ENCODE measurements at regions not wholly inside any gene's neighbourhood (a gene's known extent, or its start where the extent isn't known, plus 50 kb on each side); places are given as distances from the start of the nearest gene placed in this dataset.
"Not testable (repeated sequence)": the region's sequence is repeated elsewhere in the genome, so short reads cannot be mapped to it uniquely, and the experiment has no call there.

GRCh38 chr16:72729552-72729951, 318.4 kb downstream of the ZFHX3 start:
- 94 to 97% methylated on average over 7 to 8 of the region's 9 CpGs for WGBS, 2 experiments (ENCODE audit: insufficient coverage in 2 of 2)

GRCh38 chr16:72728516-72728915, 319.4 kb downstream of the ZFHX3 start:
- Histone ChIP-seq H3K9me3 (ENCODE audit: control insufficient read depth, low read length) (no peaks in the 10 kb centered on the region), H3K36me3 (ENCODE audit: control insufficient read depth, insufficient read depth, low read length) (no peaks in the 10 kb centered on the region), H3K4me3 (ENCODE audit: extremely low read depth, insufficient read depth, low read length, poor library complexity, severe bottlenecking) (no peak overlapping the region), H3K27ac (ENCODE audit: low read depth, low read length, severe bottlenecking) (no peak overlapping the region), H3K4me1 (ENCODE audit: control insufficient read depth, insufficient read depth, low read length, poor library complexity, severe bottlenecking) (no peaks in the 10 kb centered on the region)
- 90 to 98% methylated on average over 4 to 9 of the region's 11 CpGs for WGBS, 2 experiments (ENCODE audit: insufficient coverage in 2 of 2)

More at GRCh38 chr16:72729552-72729951, 318.4 kb downstream of the ZFHX3 start:
- not testable (repeated sequence) for H3K9me3 ChIP-seq (ENCODE audit: control insufficient read depth, low read length); H3K36me3 ChIP-seq (ENCODE audit: control insufficient read depth, insufficient read depth, low read length); H3K4me1 ChIP-seq (ENCODE audit: control insufficient read depth, insufficient read depth, low read length, poor library complexity, severe bottlenecking); H3K27ac ChIP-seq (ENCODE audit: low read depth, low read length, severe bottlenecking); H3K4me3 ChIP-seq (ENCODE audit: extremely low read depth, insufficient read depth, low read length, poor library complexity, severe bottlenecking)

- H3K27ac ChIP-seq (ENCODE audit: low read depth, low read length, severe bottlenecking) = no peak overlapping the region
- H3K4me1 ChIP-seq (ENCODE audit: control insufficient read depth, insufficient read depth, low read length, poor library complexity, severe bottlenecking) = no peaks in the 10 kb centered on the region
- no peaks in the 10 kb centered on the region for H3K9me3 ChIP-seq (ENCODE audit: control insufficient read depth, low read length)
- no CpG with 5 or more reads among the region's 1 CpG for WGBS, 2 experiments (ENCODE audit: insufficient coverage in 2 of 2)
- H3K36me3 ChIP-seq (ENCODE audit: control insufficient read depth, insufficient read depth, low read length) = no peaks in the 10 kb centered on the region
- no peak overlapping the region for H3K4me3 ChIP-seq (ENCODE audit: extremely low read depth, insufficient read depth, low read length, poor library complexity, severe bottlenecking)
Measured at GRCh38 chr16:72727565-72727964, 320.4 kb downstream of the ZFHX3 start.

GRCh38 chr16:72725643-72726042, 322.3 kb downstream of the ZFHX3 start:
- WGBS, 2 experiments (ENCODE audit: insufficient coverage in 2 of 2) = 67% methylated on average over 1 of the region's 2 CpGs; no CpG with 5 or more reads in 1 of the 2 experiments
- Histone ChIP-seq H3K9me3 (ENCODE audit: control insufficient read depth, low read length) (no peaks in the 10 kb centered on the region), H3K36me3 (ENCODE audit: control insufficient read depth, insufficient read depth, low read length) (no peaks in the 10 kb centered on the region), H3K27ac (ENCODE audit: low read depth, low read length, severe bottlenecking) (no peak overlapping the region), H3K4me3 (ENCODE audit: extremely low read depth, insufficient read depth, low read length, poor library complexity, severe bottlenecking) (no peak overlapping the region), H3K4me1 (ENCODE audit: control insufficient read depth, insufficient read depth, low read length, poor library complexity, severe bottlenecking) (no peaks in the 10 kb centered on the region)

GRCh38 chr16:72723781-72724180, 324.1 kb downstream of the ZFHX3 start:
- WGBS, 2 experiments (ENCODE audit: insufficient coverage in 2 of 2) = 86% methylated on average over 3 of the region's 4 CpGs; no CpG with 5 or more reads in 1 of the 2 experiments
- Histone ChIP-seq H3K4me3 (ENCODE audit: extremely low read depth, insufficient read depth, low read length, poor library complexity, severe bottlenecking) (no peak overlapping the region), H3K27ac (ENCODE audit: low read depth, low read length, severe bottlenecking) (no peak overlapping the region), H3K9me3 (ENCODE audit: control insufficient read depth, low read length) (no peaks in the 10 kb centered on the region), H3K4me1 (ENCODE audit: control insufficient read depth, insufficient read depth, low read length, poor library complexity, severe bottlenecking) (no peaks in the 10 kb centered on the region), H3K36me3 (ENCODE audit: control insufficient read depth, insufficient read depth, low read length) (no peaks in the 10 kb centered on the region)

GRCh38 chr16:72722552-72722951, 325.4 kb downstream of the ZFHX3 start:
- no peaks in the 10 kb centered on the region for H3K9me3 ChIP-seq (ENCODE audit: control insufficient read depth, low read length)
- no peak overlapping the region for H3K4me3 ChIP-seq (ENCODE audit: extremely low read depth, insufficient read depth, low read length, poor library complexity, severe bottlenecking)
- H3K4me1 ChIP-seq (ENCODE audit: control insufficient read depth, insufficient read depth, low read length, poor library complexity, severe bottlenecking) = no peaks in the 10 kb centered on the region
- H3K27ac ChIP-seq (ENCODE audit: low read depth, low read length, severe bottlenecking) = no peak overlapping the region
- H3K36me3 ChIP-seq (ENCODE audit: control insufficient read depth, insufficient read depth, low read length) = no peaks in the 10 kb centered on the region
- 38 to 48% methylated on average over 2 of the region's 5 CpGs for WGBS, 2 experiments (ENCODE audit: insufficient coverage in 2 of 2)

GRCh38 chr16:72721981-72722380, 325.9 kb downstream of the ZFHX3 start:
- no peak overlapping the region for H3K27ac ChIP-seq (ENCODE audit: low read depth, low read length, severe bottlenecking)
- WGBS, 2 experiments (ENCODE audit: insufficient coverage in 2 of 2) = 35 to 47% methylated on average over 2 to 4 of the region's 4 CpGs
- H3K4me3 ChIP-seq (ENCODE audit: extremely low read depth, insufficient read depth, low read length, poor library complexity, severe bottlenecking) = no peak overlapping the region

GRCh38 chr16:72715267-72715666, 332.7 kb downstream of the ZFHX3 start:
- Histone ChIP-seq H3K9me3 (ENCODE audit: control insufficient read depth, low read length) (peaks cover 5% of the 10 kb centered on the region), H3K36me3 (ENCODE audit: control insufficient read depth, insufficient read depth, low read length) (no peaks in the 10 kb centered on the region), H3K4me1 (ENCODE audit: control insufficient read depth, insufficient read depth, low read length, poor library complexity, severe bottlenecking) (no peaks in the 10 kb centered on the region), H3K4me3 (ENCODE audit: extremely low read depth, insufficient read depth, low read length, poor library complexity, severe bottlenecking) (no peak overlapping the region), H3K27ac (ENCODE audit: low read depth, low read length, severe bottlenecking) (no peak overlapping the region)
- no CpG with 5 or more reads among the region's 1 CpG for WGBS, 2 experiments (ENCODE audit: insufficient coverage in 2 of 2)

More at GRCh38 chr16:72721981-72722380, 325.9 kb downstream of the ZFHX3 start:
- Histone ChIP-seq H3K36me3 (ENCODE audit: control insufficient read depth, insufficient read depth, low read length) (no peaks in the 10 kb centered on the region), H3K9me3 (ENCODE audit: control insufficient read depth, low read length) (no peaks in the 10 kb centered on the region), H3K4me1 (ENCODE audit: control insufficient read depth, insufficient read depth, low read length, poor library complexity, severe bottlenecking) (no peaks in the 10 kb centered on the region)

- peaks cover 5% of the 10 kb centered on the region for H3K9me3 ChIP-seq (ENCODE audit: control insufficient read depth, low read length)
Measured at GRCh38 chr16:72711823-72712222, 336.1 kb downstream of the ZFHX3 start.

GRCh38 chr16:72705801-72706200, 342.1 kb downstream of the ZFHX3 start:
- no peaks in the 10 kb centered on the region for H3K36me3 ChIP-seq (ENCODE audit: control insufficient read depth, insufficient read depth, low read length)
- 94% methylated on average over 4 of the region's 5 CpGs for WGBS, 2 experiments (ENCODE audit: insufficient coverage in 2 of 2)
- no peak overlapping the region for H3K27ac ChIP-seq (ENCODE audit: low read depth, low read length, severe bottlenecking)
- no peak overlapping the region for H3K4me3 ChIP-seq (ENCODE audit: extremely low read depth, insufficient read depth, low read length, poor library complexity, severe bottlenecking)
- H3K4me1 ChIP-seq (ENCODE audit: control insufficient read depth, insufficient read depth, low read length, poor library complexity, severe bottlenecking) = no peaks in the 10 kb centered on the region
- peaks cover 1% of the 10 kb centered on the region for H3K9me3 ChIP-seq (ENCODE audit: control insufficient read depth, low read length)

More at GRCh38 chr16:72711823-72712222, 336.1 kb downstream of the ZFHX3 start:
- no peak overlapping the region for H3K27ac ChIP-seq (ENCODE audit: low read depth, low read length, severe bottlenecking)
- no peaks in the 10 kb centered on the region for H3K4me1 ChIP-seq (ENCODE audit: control insufficient read depth, insufficient read depth, low read length, poor library complexity, severe bottlenecking)
- H3K36me3 ChIP-seq (ENCODE audit: control insufficient read depth, insufficient read depth, low read length) = no peaks in the 10 kb centered on the region
- WGBS, 2 experiments (ENCODE audit: insufficient coverage in 2 of 2) = no CpG with 5 or more reads among the region's 1 CpG
- no peak overlapping the region for H3K4me3 ChIP-seq (ENCODE audit: extremely low read depth, insufficient read depth, low read length, poor library complexity, severe bottlenecking)

GRCh38 chr16:72704746-72705372, 343.1 kb downstream of the ZFHX3 start:
- Histone ChIP-seq H3K4me1 (ENCODE audit: control insufficient read depth, insufficient read depth, low read length, poor library complexity, severe bottlenecking) (no peaks in the 10 kb centered on the region), H3K27ac (ENCODE audit: low read depth, low read length, severe bottlenecking) (no peak overlapping the region), H3K4me3 (ENCODE audit: extremely low read depth, insufficient read depth, low read length, poor library complexity, severe bottlenecking) (no peak overlapping the region), H3K36me3 (ENCODE audit: control insufficient read depth, insufficient read depth, low read length) (no peaks in the 10 kb centered on the region), H3K9me3 (ENCODE audit: control insufficient read depth, low read length) (no peaks in the 10 kb centered on the region)
- 88 to 100% methylated on average over 1 of the region's 2 CpGs for WGBS, 2 experiments (ENCODE audit: insufficient coverage in 2 of 2)
